Pancreas (tissue), 10 donors: ENCODE measurements at regions not wholly inside any gene's neighbourhood (a gene's known extent, or its start where the extent isn't known, plus 50 kb on each side); places are given as distances from the start of the nearest gene placed in this dataset.

ENCODE experiments used
- ATAC-seq, 4 donors: fragments of 200-7000 bp; cut with Tn5 transposase; one replicate each; pipeline versions ENCODE4 v1.8.0 to v1.9.1; 2020; ENCODE audit warnings: mild to moderate bottlenecking in 4 of 4, moderate library complexity in 4 of 4
- DNase-seq, 6 donors: peaks; one replicate each; pipeline ENCODE4 v3.0.0-alpha.2; 2020
- FAIRE-seq: peaks from 2 replicates; lab custom pipeline; 2012; peaks lifted over from hg19 to GRCh38; lab: Jason Lieb, UNC
- H3K27ac ChIP-seq, 4 donors: fragments of 200-600 bp; sonication (generic); 1 replicate in 3 of 4; 2 replicates in 1 of 4; pipeline versions ENCODE4 v1.5.0 to v1.8.0; 2020
- H3K27me3 ChIP-seq, 4 donors: fragments of 200-600 bp; one replicate each; pipeline ENCODE4 v1.8.0; 2021
- H3K36me3 ChIP-seq, 3 donors: fragments of 200-600 bp; sonication (generic) in 1 of 3; one replicate each; pipeline versions ENCODE4 v1.5.0 to v1.8.0; 2020 to 2021
- H3K4me1 ChIP-seq, 3 donors: fragments of 200-600 bp; one replicate each; pipeline ENCODE4 v1.8.0; 2021
- H3K4me3 ChIP-seq, 4 donors: fragments of 200-600 bp; sonication (generic) in 2 of 4; one replicate each; pipeline versions ENCODE4 v1.5.0 to v1.8.0; 2020 to 2021
- H3K9me3 ChIP-seq, 4 donors: fragments of 200-600 bp; one replicate each; pipeline ENCODE4 v1.8.0; 2021
- CTCF ChIP-seq, 4 donors: fragments of 200-600 bp; sonication (generic) in 3 of 4; IDR thresholded peaks; one replicate each; pipeline versions ENCODE4 v1.5.0 to v1.8.0; 2021; ENCODE audit warnings: antibody characterized with exemption in 4 of 4
- WGBS, 2 donors: extraction: QIAGEN DNeasy Blood & Tissue Kit; methylation state at CpG; one replicate each; pipeline ENCODE4 v1.1.7; 2013; 5-methylcytosine and 5-hydroxymethylcytosine counted together
- intact Hi-C, 3 donors: fragments of 100-400 bp; cut with DNase I; formaldehyde crosslinking; loops; one replicate each; pipeline versions ENCODE4 v1.11.1 to v1.14.2; 2022
- donor health status: healthy with polysubstance abuse.
- donor health status: DM: no; HTN: no; CAD: no; lungs with moderate emphysema.
- donor health status: DM: no; HTN: no; CAD: no.
- donor health status: control.
- donor health status: control.
- donor health status: Bipolar disorder and iron deficiency.
- donor health status: DM: yes; HTN: yes; CAD: no.
- donor health status: DM: no; HTN: no; CAD: no.
- donor health status: DM: no; HTN: no; CAD: no.
- donor health status: DM: yes; HTN: yes; CAD: no.

DNA sequence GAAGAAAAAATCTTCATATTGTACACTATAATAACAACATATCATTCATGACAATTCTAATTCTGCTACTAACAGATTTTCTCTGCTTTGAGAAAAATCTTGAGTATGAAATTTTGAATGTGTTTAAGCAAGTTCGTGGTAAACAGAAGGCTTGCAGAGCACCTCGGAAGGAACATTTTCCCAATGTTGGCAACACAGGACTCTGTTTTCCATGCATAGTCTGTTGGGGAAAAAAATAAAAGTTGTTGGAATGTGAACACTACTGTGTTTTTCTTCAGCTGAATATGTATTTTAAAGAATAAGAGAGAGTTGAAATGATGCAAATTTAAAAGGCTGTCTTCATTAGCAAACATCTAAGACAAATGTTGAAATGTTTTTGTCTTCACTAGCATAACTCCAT is 54.7 kb upstream of the ANXA10 start:
- TF ChIP-seq CTCF (IDR thresholded peaks at IDR 0.05), result no peak
- DNase-seq, result no peak
- Histone ChIP-seq H3K27me3 (no peaks in the 10 kb centered on the region), H3K27ac (no peak overlapping the region), H3K9me3 (no peaks in the 10 kb centered on the region), H3K4me3 (no peak overlapping the region), H3K36me3 (no peaks in the 10 kb centered on the region), H3K4me1 (no peaks in the 10 kb centered on the region)
- ATAC-seq, result no peak
- 74 to 95% methylated on average over 2 of the region's 2 CpGs for WGBS, 2 donors
- intact Hi-C loops, result no loop called here
- FAIRE-seq, result no peak

DNA sequence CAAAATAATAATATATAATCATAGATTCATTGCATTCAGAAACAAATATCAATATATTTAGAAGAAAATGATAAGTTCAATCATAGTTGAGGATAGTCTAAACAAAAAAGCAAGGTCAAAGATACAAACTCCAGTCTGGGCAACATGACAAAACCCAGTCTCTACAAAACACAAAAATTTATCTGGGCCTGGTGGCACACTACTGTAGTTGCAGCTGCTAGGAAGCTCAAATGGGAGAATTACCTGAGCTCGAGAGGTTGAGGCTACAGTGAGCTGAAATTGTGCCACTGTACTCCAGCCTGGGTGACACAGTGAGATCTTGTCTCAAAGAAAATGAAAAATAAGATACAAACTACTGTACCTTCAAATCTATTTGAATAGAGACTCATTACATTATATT is 52.7 kb upstream of the ANXA10 start:
- DNase-seq, result no peak
- Histone ChIP-seq H3K4me3 (no peak overlapping the region), H3K27ac (no peak overlapping the region), H3K4me1 (no peaks in the 10 kb centered on the region), H3K27me3 (no peaks in the 10 kb centered on the region), H3K36me3 (no peaks in the 10 kb centered on the region), H3K9me3 (no peaks in the 10 kb centered on the region)
- intact Hi-C loops, result no loop called here
- TF ChIP-seq CTCF (IDR thresholded peaks at IDR 0.05), result no peak
- no peak for ATAC-seq
- WGBS, 2 donors, result 35 to 49% methylated on average over 1 of the region's 1 CpG
- FAIRE-seq, result no peak
